HFFc6 (cell line): ENCODE measurements at regions not wholly inside any gene's neighbourhood (a gene's known extent, or its start where the extent isn't known, plus 50 kb on each side); places are given as distances from the start of the nearest gene placed in this dataset.

Source experiments
- DNase-seq: peaks from one replicate; pipeline ENCODE4 v3.0.0-alpha.2; 2018
- H3K27ac Mint-ChIP-seq: 2 replicates; pipeline ENCODE4 v1.8.0; 2020; ENCODE audit warnings: mild to moderate bottlenecking, mixed read lengths
- H3K27me3 Mint-ChIP-seq: 2 replicates; pipeline ENCODE4 v1.8.0; 2021; ENCODE audit warnings: mild to moderate bottlenecking, moderate library complexity, mixed read lengths; ENCODE audit not compliant: insufficient read depth
- H3K36me3 Mint-ChIP-seq: 2 replicates; pipeline ENCODE4 v1.8.0; 2021; ENCODE audit warnings: low read depth, mixed read lengths
- H3K4me1 Mint-ChIP-seq: 2 replicates; pipeline ENCODE4 v1.8.0; 2020; ENCODE audit warnings: low read depth, mixed read lengths
- H3K4me3 Mint-ChIP-seq: 2 replicates; pipeline ENCODE4 v1.8.0; 2020; ENCODE audit warnings: mild to moderate bottlenecking, moderate library complexity, mixed read lengths
- H3K9me3 Mint-ChIP-seq: 2 replicates; pipeline ENCODE4 v1.8.0; 2020; ENCODE audit warnings: mild to moderate bottlenecking, mixed read lengths
- CTCF ChIP-seq: fragments of 200-600 bp; sonication (generic); IDR thresholded peaks from 2 replicates; pipeline ENCODE4 v1.5.0; 2021; ENCODE audit warnings: antibody characterized with exemption, mild to moderate bottlenecking

DNA sequence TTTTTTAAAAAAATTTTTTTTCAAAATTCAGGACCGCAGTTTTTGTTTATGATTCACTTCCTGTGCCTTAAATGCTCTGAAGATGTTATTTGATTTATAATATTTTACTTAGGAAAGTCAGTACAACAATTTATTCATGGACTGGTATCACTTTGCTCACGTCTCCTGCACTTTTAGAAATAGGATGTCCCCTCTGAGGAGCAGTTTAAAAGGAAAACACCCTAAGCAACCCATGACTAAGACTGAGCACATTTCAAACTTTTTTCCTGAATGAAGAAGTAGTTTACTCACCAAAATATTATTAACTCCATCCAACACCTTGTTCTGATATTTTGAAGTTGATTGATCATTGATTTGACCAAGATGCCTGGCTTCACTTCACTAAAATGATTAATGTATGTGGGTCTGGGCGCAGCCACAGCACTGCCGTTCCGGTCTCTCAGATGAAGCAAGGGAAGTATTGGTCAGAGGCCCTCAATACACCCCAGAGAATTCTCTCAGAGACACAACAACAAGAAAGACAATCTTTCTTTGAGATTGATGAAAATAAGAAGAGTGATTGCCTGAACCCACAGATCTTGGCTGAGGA lies 223.9 kb downstream of the TGFB2 start:
- H3K9me3 Mint-ChIP-seq, result no peaks in the 10 kb centered on the region
- H3K36me3 Mint-ChIP-seq, result no peaks in the 10 kb centered on the region
- H3K4me1 Mint-ChIP-seq, result peaks cover 18% of the 10 kb centered on the region
- no peak for DNase-seq
- no peaks in the 10 kb centered on the region; the same call in 1 of the 2 replicates for H3K27me3 Mint-ChIP-seq
- TF ChIP-seq CTCF, result no peak
- H3K4me3 Mint-ChIP-seq, result no peak overlapping the region
- H3K27ac Mint-ChIP-seq, result no peak overlapping the region

DNA sequence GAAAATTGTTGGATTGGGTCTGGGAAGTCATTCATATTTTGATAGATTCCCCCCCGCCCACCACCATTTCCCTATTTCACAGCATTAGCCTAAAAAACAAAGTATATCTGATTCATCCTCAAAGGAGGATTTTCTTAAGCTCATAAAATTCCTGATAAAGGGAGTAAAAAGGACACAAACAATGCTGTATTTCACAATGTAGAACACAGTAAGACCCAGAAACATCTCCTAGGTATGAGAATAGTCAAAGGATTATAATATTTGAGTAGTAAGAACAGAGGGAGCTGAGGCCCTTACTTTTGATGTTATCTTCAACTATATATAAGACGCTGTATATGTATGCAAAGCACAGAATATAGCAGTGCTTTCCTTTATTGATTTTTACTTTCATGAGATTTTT lies 225.3 kb downstream of the TGFB2 start:
- H3K27ac Mint-ChIP-seq, result no peak overlapping the region
- no peaks in the 10 kb centered on the region; the same call in 1 of the 2 replicates for H3K9me3 Mint-ChIP-seq
- TF ChIP-seq CTCF, result no peak
- H3K27me3 Mint-ChIP-seq, result no peaks in the 10 kb centered on the region; the same call in 1 of the 2 replicates
- H3K4me3 Mint-ChIP-seq, result no peak overlapping the region
- H3K36me3 Mint-ChIP-seq, result no peaks in the 10 kb centered on the region
- H3K4me1 Mint-ChIP-seq, result peaks cover 18% of the 10 kb centered on the region
- no peak for DNase-seq

- no peaks in the 10 kb centered on the region for H3K36me3 Mint-ChIP-seq
- peaks cover 18% of the 10 kb centered on the region for H3K4me1 Mint-ChIP-seq
- H3K9me3 Mint-ChIP-seq, result no peaks in the 10 kb centered on the region; the same call in 1 of the 2 replicates
- H3K4me3 Mint-ChIP-seq, result no peak overlapping the region
- H3K27ac Mint-ChIP-seq, result no peak overlapping the region
- no peak for TF ChIP-seq CTCF
- no peak for DNase-seq
- H3K27me3 Mint-ChIP-seq, result peaks cover 2% of the 10 kb centered on the region; the same call in 1 of the 2 replicates
Observed at GRCh38 chr1:218571491-218571890, 226.4 kb downstream of the TGFB2 start.

DNA sequence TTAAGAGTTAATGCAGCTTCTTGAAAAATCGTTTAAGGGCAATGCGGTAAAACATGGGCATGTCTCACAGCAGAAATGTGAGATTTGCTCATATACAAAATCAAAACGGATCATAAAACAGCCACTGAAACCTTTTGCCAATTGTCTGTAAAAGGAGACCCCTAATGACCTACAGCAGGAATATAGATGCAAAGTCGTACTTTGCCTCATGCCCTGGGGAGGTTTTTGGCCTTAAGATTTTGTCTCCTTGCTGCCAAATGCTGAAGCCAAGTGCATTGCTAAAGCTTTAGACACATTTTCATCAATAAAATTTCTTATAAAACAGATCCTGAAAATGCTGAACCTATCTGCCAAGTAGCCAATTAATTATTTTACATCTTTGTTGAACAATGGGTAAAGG lies 226.9 kb downstream of the TGFB2 start:
- H3K4me3 Mint-ChIP-seq, result no peak overlapping the region
- no peaks in the 10 kb centered on the region; the same call in 1 of the 2 replicates for H3K9me3 Mint-ChIP-seq
- no peak for TF ChIP-seq CTCF
- no peak for DNase-seq
- no peaks in the 10 kb centered on the region for H3K36me3 Mint-ChIP-seq
- H3K27ac Mint-ChIP-seq, result no peak overlapping the region
- H3K4me1 Mint-ChIP-seq, result peaks cover 18% of the 10 kb centered on the region
- H3K27me3 Mint-ChIP-seq, result peaks cover 5% of the 10 kb centered on the region

DNA sequence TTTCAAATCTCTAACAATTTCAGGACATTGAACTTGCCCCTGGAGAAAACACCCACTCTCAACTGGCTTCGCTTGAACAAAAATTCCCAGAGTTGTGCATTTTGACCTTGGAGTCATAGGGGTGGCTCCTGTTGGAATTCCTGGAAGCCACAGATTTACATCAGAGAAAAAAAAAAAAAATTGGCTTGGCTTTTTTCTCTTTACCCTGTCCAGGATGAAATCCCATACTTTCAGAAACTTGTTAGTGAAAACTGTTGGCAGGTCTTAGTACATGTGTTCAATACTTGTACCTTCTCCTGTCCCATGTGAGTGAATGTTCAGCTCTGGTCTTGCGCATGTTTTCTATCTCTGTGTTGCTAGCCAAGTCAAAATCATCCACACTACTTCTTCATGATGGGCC lies 228.8 kb downstream of the TGFB2 start:
- no peaks in the 10 kb centered on the region for H3K36me3 Mint-ChIP-seq
- peaks cover 5% of the 10 kb centered on the region for H3K27me3 Mint-ChIP-seq
- no peak overlapping the region for H3K27ac Mint-ChIP-seq

More for the DNA sequence above, 228.8 kb downstream of the TGFB2 start:
- Mint-ChIP-seq H3K9me3 (no peaks in the 10 kb centered on the region; the same call in 1 of the 2 replicates), H3K4me1 (peaks cover 15% of the 10 kb centered on the region), H3K4me3 (no peak overlapping the region)
- DNase-seq, result no peak
- no peak for TF ChIP-seq CTCF
